H1 (cell line): ENCODE measurements at regions not wholly inside any gene's neighbourhood (a gene's known extent, or its start where the extent isn't known, plus 50 kb on each side); places are given as distances from the start of the nearest gene placed in this dataset.

ENCODE experiments used
- CTCF ChIA-PET: fragments of 300-600 bp; sonication (Branson Sonifier 250); formaldehyde crosslinking; loops from one replicate; lab custom pipeline; 2021; ENCODE audit not compliant: partially characterized antibody; lab: Charles Lee
- POLR2A ChIA-PET: fragments of 300-600 bp; sonication (Branson Sonifier 250); formaldehyde crosslinking; loops from one replicate; lab custom pipeline; 2021; ENCODE audit warnings: inconsistent platforms; ENCODE audit not compliant: partially characterized antibody; lab: Charles Lee
- DNase-seq, 2 experiments: peaks; one replicate each; pipeline versions ENCODE4 v3.0.0 to v3.0.0-alpha.2; 2010 to 2022; ENCODE audit warnings: low spot score in 2 of 2, low read depth in 1 of 2, mixed read lengths in 1 of 2
- FAIRE-seq: peaks from 2 replicates; lab custom pipeline; 2011; peaks lifted over from hg19 to GRCh38; lab: Jason Lieb, UNC
- H2AFZ ChIP-seq: 2 replicates; pipeline ENCODE4 v1.8.1; 2012; ENCODE audit warnings: low read length, inconsistent platforms
- H2AK5ac ChIP-seq: 2 replicates; pipeline ENCODE4 v1.6.1; 2013; ENCODE audit warnings: low read depth, low read length
- H2BK120ac ChIP-seq: replicated peaks from 2 replicates; pipeline ENCODE3; 2013; ENCODE audit warnings: low read depth, low read length, inconsistent platforms
- H2BK12ac ChIP-seq: 2 replicates; pipeline ENCODE4 v1.6.1; 2013; ENCODE audit warnings: low read depth, low read length
- H2BK15ac ChIP-seq: 2 replicates; pipeline ENCODE4 v1.6.1; 2013; ENCODE audit warnings: low read length
- H2BK20ac ChIP-seq: 2 replicates; pipeline ENCODE4 v1.6.1; 2013; ENCODE audit warnings: low read length
- H2BK5ac ChIP-seq: 2 replicates; pipeline ENCODE4 v1.6.1; 2013; ENCODE audit warnings: low read depth, low read length
- H3K14ac ChIP-seq: 2 replicates; pipeline ENCODE4 v1.6.1; 2013; ENCODE audit warnings: inconsistent platforms; ENCODE audit not compliant: insufficient read length
- H3K18ac ChIP-seq: 2 replicates; pipeline ENCODE4 v1.6.1; 2013; ENCODE audit warnings: low read length; ENCODE audit errors: extremely low read depth
- H3K23ac ChIP-seq: 2 replicates; pipeline ENCODE4 v1.6.1; 2013; ENCODE audit warnings: inconsistent platforms; ENCODE audit not compliant: insufficient read length
- H3K23me2 ChIP-seq: 2 replicates; pipeline ENCODE4 v1.6.1; 2013; ENCODE audit warnings: low read depth, low read length
- H3K27ac ChIP-seq: 2 replicates; pipeline ENCODE4 v1.6.1; 2011; ENCODE audit warnings: low read depth, low read length, inconsistent platforms
- H3K27me3 ChIP-seq, 4 experiments: replicated peaks in 1 of 4; 1 replicate in 1 of 4; 2 replicates in 3 of 4; pipeline versions ENCODE4 v1.6.1 to v1.8.1; 2011 to 2013; ENCODE audit warnings: low read length in 3 of 4, mild to moderate bottlenecking in 3 of 4, inconsistent platforms in 2 of 4, mixed read lengths in 2 of 4, moderate library complexity in 1 of 4; ENCODE audit not compliant: control insufficient read depth in 3 of 4, insufficient read depth in 3 of 4; ENCODE audit errors: extremely low read depth in 1 of 4
- H3K36me3 ChIP-seq, 4 experiments: 2 replicates each; pipeline versions ENCODE4 v1.6.1 to v1.8.1; 2011 to 2013; ENCODE audit warnings: mild to moderate bottlenecking in 4 of 4, low read length in 3 of 4, moderate library complexity in 2 of 4, control low read depth in 1 of 4, inconsistent platforms in 1 of 4; ENCODE audit not compliant: insufficient read depth in 4 of 4, control insufficient read depth in 2 of 4
- H3K4ac ChIP-seq: replicated peaks from 2 replicates; pipeline ENCODE3; 2013; ENCODE audit warnings: low read length, low read depth, mixed read lengths, inconsistent platforms; ENCODE audit not compliant: insufficient read length
- H3K4me1 ChIP-seq, 4 experiments: replicated peaks in 1 of 4; 1 replicate in 1 of 4; 2 replicates in 3 of 4; pipeline versions ENCODE4 v1.6.1 to v1.8.1; 2011 to 2013; ENCODE audit warnings: low read length in 3 of 4, inconsistent platforms in 2 of 4, mixed read lengths in 1 of 4; ENCODE audit not compliant: insufficient read depth in 4 of 4, control insufficient read depth in 3 of 4
- H3K4me2 ChIP-seq, 2 experiments: 2 replicates each; pipeline versions ENCODE4 v1.6.1 to v1.8.1; 2011 to 2013; ENCODE audit warnings: low read depth in 2 of 2, low read length in 2 of 2, control low read depth in 1 of 2, inconsistent platforms in 1 of 2, mild to moderate bottlenecking in 1 of 2; ENCODE audit not compliant: insufficient read depth in 1 of 2
- H3K4me3 ChIP-seq, 4 experiments: fragments of 200-600, 300-600 bp in 1 of 4; sonication (generic), shearing (Covaris generic), sonication (Bioruptor Twin) in 1 of 4; 2 replicates each; pipeline versions ENCODE4 v1.5.1 to v1.8.1; 2011 to 2016; ENCODE audit warnings: low read length in 4 of 4, low read depth in 3 of 4, control low read depth in 2 of 4, inconsistent platforms in 2 of 4, mild to moderate bottlenecking in 2 of 4, mixed read lengths in 1 of 4, moderate library complexity in 1 of 4; ENCODE audit not compliant: insufficient read depth in 2 of 4; ENCODE audit errors: extremely low read depth in 1 of 4
- H3K56ac ChIP-seq: replicated peaks from 2 replicates; pipeline ENCODE3; 2013; ENCODE audit warnings: low read depth, mild to moderate bottlenecking, mixed read lengths, low read length, inconsistent platforms; ENCODE audit not compliant: insufficient read length
- H3K79me1 ChIP-seq: 2 replicates; pipeline ENCODE4 v1.6.1; 2013; ENCODE audit warnings: low read depth, low read length, control low read depth
- H3K79me2 ChIP-seq, 2 experiments: 2 replicates each; pipeline versions ENCODE4 v1.6.1 to v1.8.1; 2012 to 2013; ENCODE audit warnings: low read length in 2 of 2, mild to moderate bottlenecking in 2 of 2, inconsistent platforms in 1 of 2; ENCODE audit not compliant: insufficient read depth in 2 of 2, control insufficient read depth in 1 of 2
- H3K9ac ChIP-seq, 4 experiments: replicated peaks in 1 of 4; 1 replicate in 1 of 4; 2 replicates in 3 of 4; pipeline versions ENCODE4 v1.6.1 to v1.8.1; 2011 to 2013; ENCODE audit warnings: low read depth in 3 of 4, low read length in 3 of 4, control low read depth in 2 of 4, mild to moderate bottlenecking in 2 of 4, moderate library complexity in 2 of 4, inconsistent platforms in 1 of 4; ENCODE audit errors: extremely low read depth in 1 of 4
- H3K9me3 ChIP-seq, 2 experiments: 2 replicates each; pipeline versions ENCODE4 v1.6.1 to v1.8.1; 2012 to 2013; ENCODE audit warnings: mild to moderate bottlenecking in 2 of 2, moderate library complexity in 2 of 2, control low read depth in 1 of 2, inconsistent platforms in 1 of 2, low read depth in 1 of 2, low read length in 1 of 2, mixed read lengths in 1 of 2; ENCODE audit not compliant: insufficient read depth in 2 of 2
- H4K20me1 ChIP-seq, 2 experiments: replicated peaks in 1 of 2; 2 replicates each; pipeline versions ENCODE3 to v1.8.1; 2011 to 2013; ENCODE audit warnings: inconsistent platforms in 2 of 2, low read length in 2 of 2, mild to moderate bottlenecking in 1 of 2; ENCODE audit not compliant: insufficient read depth in 2 of 2, control insufficient read depth in 1 of 2
- H4K5ac ChIP-seq: 2 replicates; pipeline ENCODE4 v1.6.1; 2013; ENCODE audit warnings: low read length, low read depth, mixed read lengths, inconsistent platforms; ENCODE audit not compliant: insufficient read length
- H4K8ac ChIP-seq: 2 replicates; pipeline ENCODE4 v1.8.0; 2013; ENCODE audit warnings: mild to moderate bottlenecking, moderate library complexity, low read length, inconsistent platforms; ENCODE audit not compliant: insufficient read depth; ENCODE audit errors: extremely low read depth
- H4K91ac ChIP-seq: replicated peaks from 2 replicates; pipeline ENCODE3; 2013; ENCODE audit warnings: low read length, mixed read lengths, inconsistent platforms; ENCODE audit not compliant: insufficient read length
- ATF3 ChIP-seq: IDR thresholded peaks from 2 replicates; pipeline ENCODE4 v1.6.1; 2011; ENCODE audit warnings: low read depth, mild to moderate bottlenecking, low read length; ENCODE audit not compliant: insufficient read depth
- SP2 ChIP-seq: IDR thresholded peaks from 2 replicates; pipeline ENCODE4 v1.6.1; 2012; ENCODE audit warnings: mild to moderate bottlenecking, low read length, inconsistent platforms
- SP4 ChIP-seq: IDR thresholded peaks from 2 replicates; pipeline ENCODE4 v1.6.1; 2012; ENCODE audit warnings: low read length, inconsistent platforms
- WGBS, 2 experiments: shearing (Covaris generic) in 1 of 2; methylation state at CpG; one replicate each; pipeline versions ENCODE4 v1.1.6 to v1.1.7; 2013 to 2015; ENCODE audit warnings: low lambda C conversion rate in 2 of 2, mixed read lengths in 2 of 2, inconsistent platforms in 1 of 2, low coverage in 1 of 2, missing lambda C conversion rate in 1 of 2; ENCODE audit not compliant: insufficient replicate concordance in 2 of 2, insufficient coverage in 1 of 2, insufficient read length in 1 of 2; ENCODE audit errors: extremely low coverage in 1 of 2, missing lambda C conversion rate in 1 of 2; 5-methylcytosine and 5-hydroxymethylcytosine counted together

DNA sequence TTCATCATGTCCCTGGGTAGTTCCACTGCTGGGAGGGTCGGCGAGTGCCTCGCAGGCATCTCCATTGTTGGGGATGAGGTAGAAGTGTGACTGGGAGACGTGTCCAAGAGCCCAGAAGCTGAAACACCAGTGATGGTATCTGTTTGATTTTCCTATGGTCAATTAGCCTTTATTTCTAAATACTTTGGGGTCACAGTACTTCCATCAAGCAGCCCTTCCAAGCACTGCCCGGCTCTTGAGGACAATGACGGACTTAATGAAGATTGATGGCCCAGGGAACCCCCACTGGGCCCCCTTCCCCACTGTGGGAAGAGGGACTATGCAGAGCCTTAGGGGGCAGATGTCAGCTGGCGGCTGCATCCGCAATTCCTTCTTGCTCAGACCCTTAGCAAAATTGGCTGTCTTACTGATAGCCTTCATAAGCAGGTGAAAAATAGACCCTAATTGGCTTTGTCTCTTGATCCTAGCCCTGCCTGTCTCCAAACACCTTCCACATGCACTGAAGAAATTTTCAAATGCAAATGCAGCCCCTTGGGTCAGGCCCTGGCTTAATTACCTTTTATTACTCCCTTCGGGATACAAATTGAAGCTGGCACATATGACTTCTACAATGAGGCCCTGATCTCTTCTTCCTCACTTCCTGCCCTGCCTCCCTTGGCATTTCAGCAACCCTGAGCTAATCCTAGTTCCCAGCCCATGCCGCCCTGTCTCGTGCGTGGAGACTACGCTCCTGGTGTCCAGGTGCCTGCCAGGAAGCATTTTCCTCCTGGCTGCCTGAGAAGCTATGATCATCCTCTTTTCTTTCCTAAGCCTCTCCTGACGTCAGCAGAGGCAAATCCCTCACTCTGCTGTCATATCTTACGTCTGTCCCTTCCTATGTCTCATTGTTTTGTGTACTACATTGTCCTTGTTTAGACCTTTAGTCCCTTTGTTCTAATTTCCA, 124.5 kb upstream of the GDF10 start:
- no peak overlapping the region for H2AK5ac ChIP-seq
- H3K27ac ChIP-seq: no peak overlapping the region
- no peaks in the 10 kb centered on the region for H3K27me3 ChIP-seq
- H3K9ac ChIP-seq: no peak overlapping the region
- no peak overlapping the region for H3K14ac ChIP-seq
- H2AFZ ChIP-seq: no peak overlapping the region
- H2BK20ac ChIP-seq: no peak overlapping the region
- no peak overlapping the region for H2BK15ac ChIP-seq
- no peaks in the 10 kb centered on the region for H3K79me2 ChIP-seq
- H3K79me1 ChIP-seq: no peaks in the 10 kb centered on the region
- H4K8ac ChIP-seq: no peak overlapping the region
- H2BK120ac ChIP-seq: no peak overlapping the region
- H2BK12ac ChIP-seq: peak overlapping the region; percentile 50; the same call in 1 of the 2 replicates
- H3K4me2 ChIP-seq: no peak overlapping the region; a peak in 1 of 4 replicates
- H4K20me1 ChIP-seq: no peaks in the 10 kb centered on the region
- H2BK5ac ChIP-seq: no peak overlapping the region
- no peak overlapping the region for H4K91ac ChIP-seq
- no peaks in the 10 kb centered on the region for H3K36me3 ChIP-seq
- DNase-seq (no peak), FAIRE-seq (no peak)
- WGBS, 2 experiments: 81% methylated on average over 15 of the region's 15 CpGs; no CpG with 5 or more reads in 1 of the 2 experiments
- no peak overlapping the region for H3K56ac ChIP-seq
- no peaks in the 10 kb centered on the region for H3K23me2 ChIP-seq
- no peak overlapping the region for H3K23ac ChIP-seq
- H4K5ac ChIP-seq: no peak overlapping the region
- H3K18ac ChIP-seq: no peak overlapping the region; the same call in 1 of the 2 replicates
- H3K4me1 ChIP-seq: peaks cover 0 to 2% (median 2%) of the 10 kb centered on the region in 4 experiments; a peak in 2 of 7 replicates
- no peak overlapping the region for H3K4me3 ChIP-seq
- H3K4ac ChIP-seq: no peak overlapping the region
- POLR2A ChIA-PET: no interaction called here
- CTCF ChIA-PET: interaction anchor here (1.2 to 1.3 kb wide), 2 partner anchors 9 to 24 kb away, joined by 3 to 4 read pairs; no protein-coding TSS in a partner anchor
- H3K9me3 ChIP-seq: 0 out of 4 replicates have a peak, but pooled peaks cover 0 to 2% of the 10 kb centered on the region in 2 experiments
- TF ChIP-seq SP2 (no peak), ATF3 (no peak), SP4 (no peak)
